Endothelial cell of umbilical vein (primary cell): ENCODE measurements at regions not wholly inside any gene's neighbourhood (a gene's known extent, or its start where the extent isn't known, plus 50 kb on each side); places are given as distances from the start of the nearest gene placed in this dataset.

Experiments used
- BruUV-seq: library from RNA; stranded (reverse); fragments of 400-500 nt; replicated peaks from 2 replicates; lab custom pipeline; 2021; lab: Mats Ljungman, UMichigan
- CTCF ChIA-PET: fragments of 300-600, 350-600 bp; sonication (Branson Sonifier 250); formaldehyde crosslinking; loops from one replicate; lab custom pipeline; 2021; ENCODE audit warnings: antibody characterized with exemption, inconsistent platforms; lab: Charles Lee
- POLR2A ChIA-PET: fragments of 300-600, 350-600 bp; sonication (Branson Sonifier 250); formaldehyde crosslinking; loops from one replicate; lab custom pipeline; 2021; ENCODE audit warnings: antibody characterized with exemption, inconsistent platforms; lab: Charles Lee
- DNase-seq: peaks from one replicate; pipeline ENCODE4 v3.0.0-alpha.2; 2011; ENCODE audit warnings: low read depth, low spot score
- FAIRE-seq: peaks from 2 replicates; lab custom pipeline; 2011; peaks lifted over from hg19 to GRCh38; lab: Jason Lieb, UNC
- H2AFZ ChIP-seq: 2 replicates; pipeline ENCODE4 v1.6.0; 2012; ENCODE audit warnings: low read depth, low read length, control low read depth, inconsistent platforms
- H3K27ac ChIP-seq: 2 replicates; pipeline ENCODE4 v1.5.1; 2011; ENCODE audit warnings: low read depth, mild to moderate bottlenecking, control low read depth, low read length, moderate library complexity; ENCODE audit not compliant: insufficient read depth
- H3K27me3 ChIP-seq, 2 experiments: 2 replicates each; pipeline versions ENCODE4 v1.6.0 to v1.6.1; 2011; ENCODE audit warnings: low read length in 2 of 2, mixed read lengths in 1 of 2; ENCODE audit not compliant: control insufficient read depth in 2 of 2, insufficient read depth in 2 of 2
- H3K36me3 ChIP-seq, 2 experiments: 2 replicates in 1 of 2; 3 replicates in 1 of 2; pipeline ENCODE4 v1.5.1; 2011; ENCODE audit warnings: low read length in 2 of 2, mild to moderate bottlenecking in 1 of 2, moderate library complexity in 1 of 2; ENCODE audit not compliant: control insufficient read depth in 2 of 2, insufficient read depth in 2 of 2; ENCODE audit errors: extremely low read depth in 1 of 2
- H3K4me1 ChIP-seq: 3 replicates; pipeline ENCODE4 v1.5.1; 2011; ENCODE audit warnings: mild to moderate bottlenecking, low read length; ENCODE audit not compliant: control insufficient read depth, insufficient read depth; ENCODE audit errors: extremely low read depth
- H3K4me2 ChIP-seq: 2 replicates; pipeline ENCODE4 v1.6.1; 2011; ENCODE audit warnings: low read length, control low read depth, mixed read lengths; ENCODE audit not compliant: insufficient read depth
- H3K4me3 ChIP-seq, 3 experiments: fragments of 200-600 bp in 1 of 3; sonication (generic), shearing (Covaris generic) in 1 of 3; replicated peaks in 1 of 3; 2 replicates each; pipeline ENCODE4 v1.5.1; 2011 to 2016; ENCODE audit warnings: control low read depth in 3 of 3, low read length in 3 of 3, mild to moderate bottlenecking in 2 of 3, inconsistent platforms in 1 of 3, low read depth in 1 of 3, moderate library complexity in 1 of 3; ENCODE audit not compliant: insufficient read depth in 1 of 3
- H3K79me2 ChIP-seq: 2 replicates; pipeline ENCODE4 v1.6.0; 2012; ENCODE audit warnings: low read length, inconsistent platforms; ENCODE audit not compliant: control insufficient read depth, insufficient read depth
- H3K9ac ChIP-seq: replicated peaks from 2 replicates; pipeline ENCODE3; 2011; ENCODE audit warnings: low read length, control low read depth; ENCODE audit not compliant: insufficient read depth; ENCODE audit errors: extremely low read depth
- H3K9me1 ChIP-seq: replicated peaks from 3 replicates; pipeline ENCODE4 v1.6.0; 2011; ENCODE audit warnings: mild to moderate bottlenecking, low read length; ENCODE audit not compliant: control insufficient read depth, insufficient read depth; ENCODE audit errors: extremely low read depth
- H3K9me3 ChIP-seq: replicated peaks from 2 replicates; pipeline ENCODE4 v1.5.1; 2012; ENCODE audit warnings: low read length, inconsistent platforms; ENCODE audit not compliant: control insufficient read depth, insufficient read depth
- H4K20me1 ChIP-seq: replicated peaks from 2 replicates; pipeline ENCODE3; 2011; ENCODE audit warnings: mild to moderate bottlenecking, low read length; ENCODE audit not compliant: control insufficient read depth, insufficient read depth; ENCODE audit errors: extremely low read depth
- CTCF ChIP-seq, 2 donors: IDR thresholded peaks; 1 replicate in 1 of 2; 2 replicates in 1 of 2; pipeline ENCODE4 v1.5.1; 2011; ENCODE audit warnings: low read length in 2 of 2, mild to moderate bottlenecking in 2 of 2, moderate library complexity in 2 of 2, control low read depth in 1 of 2, inconsistent platforms in 1 of 2, low read depth in 1 of 2; ENCODE audit not compliant: insufficient read depth in 1 of 2; ENCODE audit errors: extremely low read depth in 1 of 2
- EZH2 ChIP-seq: IDR thresholded peaks from 2 replicates; pipeline ENCODE4 v1.6.1; 2012; ENCODE audit warnings: borderline replicate concordance, low read depth, mild to moderate bottlenecking, moderate library complexity, low read length, inconsistent platforms; ENCODE audit not compliant: severe bottlenecking
- FOS ChIP-seq: IDR thresholded peaks from 2 replicates; pipeline ENCODE4 v1.6.1; 2011; ENCODE audit warnings: mild to moderate bottlenecking, low read length, moderate library complexity, borderline replicate concordance; ENCODE audit not compliant: insufficient read depth
- GATA2 ChIP-seq: IDR thresholded peaks from 2 replicates; pipeline ENCODE4 v1.7.0; 2011; ENCODE audit warnings: low read depth, mild to moderate bottlenecking, moderate library complexity, mixed read lengths, low read length; ENCODE audit not compliant: insufficient read length, insufficient read depth
- JUN ChIP-seq: IDR thresholded peaks from 2 replicates; pipeline ENCODE4 v1.6.1; 2011; ENCODE audit warnings: borderline replicate concordance, low read depth; ENCODE audit not compliant: insufficient read length, insufficient read depth
- MAX ChIP-seq: IDR thresholded peaks from 2 replicates; pipeline ENCODE4 v1.6.1; 2011; ENCODE audit not compliant: insufficient read depth, insufficient read length
- MYC ChIP-seq: IDR thresholded peaks from one replicate; pipeline ENCODE4 v1.6.1; 2011; ENCODE audit warnings: mild to moderate bottlenecking, low read depth, low read length
- POLR2A ChIP-seq: IDR thresholded peaks from 2 replicates; pipeline ENCODE4 v1.6.1; 2012; ENCODE audit warnings: low read depth, mild to moderate bottlenecking, control low read depth, low read length
- dilution Hi-C: fragments of 300-500 bp; cut with MboI; formaldehyde crosslinking; loops from one replicate; pipeline ENCODE4 v1.15.0; 2019; ENCODE audit warnings: low sequenced_read_pairs; ENCODE audit not compliant: extremely low pct_ligation_motif_present
- intact Hi-C: fragments of 100-400 bp; cut with micrococcal nuclease; formaldehyde crosslinking; loops from one replicate; pipeline ENCODE4 v1.10.0; 2022

GRCh38 chr17:21511363-21512195, 135.4 kb downstream of the KCNJ12 start:
- Histone ChIP-seq H3K4me2 (peak overlapping the region; percentile 95), H4K20me1 (no peaks in the 10 kb centered on the region), H2AFZ (peak overlapping the region; percentile 98), H3K9ac (peak overlapping the region; percentile 47), H3K27ac (peak overlapping the region; percentile 7), H3K4me1 (peaks cover 9% of the 10 kb centered on the region), H3K27me3 (peaks cover 1 to 3% of the 10 kb centered on the region in 2 experiments), H3K4me3 (peak overlapping the region; percentile 40 to 78 (median 71)), H3K9me3 (no peaks in the 10 kb centered on the region), H3K9me1 (no peaks in the 10 kb centered on the region), H3K36me3 (no peaks in the 10 kb centered on the region), H3K79me2 (no peaks in the 10 kb centered on the region)
- DNase-seq (peak; percentile 87), FAIRE-seq (peak; percentile 94)
- ChIA-PET POLR2A (no interaction called here), CTCF (interaction anchor here (0.6 to 5.7 kb wide), 42 partner anchors 9 to 491 kb away, joined by 3 to 316 read pairs (median 4); no protein-coding TSS in a partner anchor)
- dilution Hi-C loops (no loop called here), intact Hi-C loops (loop anchor here (1.0 to 5.0 kb wide), 9 partner anchors 54 to 711 kb away; partner anchors contain the start of genes KCNJ12, MAP2K3 and USP22)
- no peak for TF ChIP-seq EZH2
- no peak for TF ChIP-seq FOS
- peak; percentile 79 to 85 for TF ChIP-seq CTCF (IDR thresholded peaks at IDR 0.05; ENCODE audit: extremely low read depth in 1 of 2, insufficient read depth in 1 of 2, low read depth in 1 of 2, low read length in 2 of 2)
- no peak for TF ChIP-seq JUN
- TF ChIP-seq GATA2: no peak
- no peak for TF ChIP-seq POLR2A
- no peak for TF ChIP-seq MYC
- TF ChIP-seq MAX: no peak
- no TSS peak for BruUV-seq
